ENCODE measurements at regions not wholly inside any gene's neighbourhood (a gene's known extent, or its start where the extent isn't known, plus 50 kb on each side); places are given as distances from the start of the nearest gene placed in this dataset.

DNA sequence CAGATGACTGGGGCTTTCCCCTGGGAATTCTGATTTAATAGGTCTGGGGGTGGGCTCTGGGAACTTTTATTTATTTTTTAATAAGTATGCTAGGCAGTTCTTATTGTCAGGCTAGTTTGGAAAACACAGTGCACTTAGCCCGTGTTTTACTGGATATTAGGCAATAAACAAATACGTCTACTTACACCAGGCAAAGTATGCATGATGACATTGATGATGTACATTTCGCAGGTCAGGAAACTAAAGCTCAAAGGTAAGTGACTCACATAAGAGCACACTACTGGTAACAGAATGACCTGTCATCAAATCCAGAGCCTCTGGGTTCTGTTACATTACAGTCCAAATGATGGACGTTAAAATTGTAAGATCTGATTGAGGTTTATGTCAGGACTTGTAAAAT lies 144.4 kb upstream of the EXOC2 start:
- no peak for DNase-seq (ENCODE audit: low spot score)
- Histone ChIP-seq H3K9ac (no peak overlapping the region), H3K27me3 (no peaks in the 10 kb centered on the region), H3K4me2 (no peak overlapping the region), H3K9me3 (ENCODE audit: low read depth) (no peaks in the 10 kb centered on the region), H2AFZ (replicated peaks) (no peak overlapping the region), H4K20me1 (ENCODE audit: low read depth) (no peaks in the 10 kb centered on the region), H3K4me3 (no peak overlapping the region), H3K27ac (no peak overlapping the region), H3K79me2 (ENCODE audit: low read depth) (no peaks in the 10 kb centered on the region), H3K36me3 (peaks cover 10% of the 10 kb centered on the region), H3F3A (ENCODE audit: low read depth) (no peaks in the 10 kb centered on the region), H3K4me1 (no peaks in the 10 kb centered on the region)
- TF ChIP-seq, protein P1, sequence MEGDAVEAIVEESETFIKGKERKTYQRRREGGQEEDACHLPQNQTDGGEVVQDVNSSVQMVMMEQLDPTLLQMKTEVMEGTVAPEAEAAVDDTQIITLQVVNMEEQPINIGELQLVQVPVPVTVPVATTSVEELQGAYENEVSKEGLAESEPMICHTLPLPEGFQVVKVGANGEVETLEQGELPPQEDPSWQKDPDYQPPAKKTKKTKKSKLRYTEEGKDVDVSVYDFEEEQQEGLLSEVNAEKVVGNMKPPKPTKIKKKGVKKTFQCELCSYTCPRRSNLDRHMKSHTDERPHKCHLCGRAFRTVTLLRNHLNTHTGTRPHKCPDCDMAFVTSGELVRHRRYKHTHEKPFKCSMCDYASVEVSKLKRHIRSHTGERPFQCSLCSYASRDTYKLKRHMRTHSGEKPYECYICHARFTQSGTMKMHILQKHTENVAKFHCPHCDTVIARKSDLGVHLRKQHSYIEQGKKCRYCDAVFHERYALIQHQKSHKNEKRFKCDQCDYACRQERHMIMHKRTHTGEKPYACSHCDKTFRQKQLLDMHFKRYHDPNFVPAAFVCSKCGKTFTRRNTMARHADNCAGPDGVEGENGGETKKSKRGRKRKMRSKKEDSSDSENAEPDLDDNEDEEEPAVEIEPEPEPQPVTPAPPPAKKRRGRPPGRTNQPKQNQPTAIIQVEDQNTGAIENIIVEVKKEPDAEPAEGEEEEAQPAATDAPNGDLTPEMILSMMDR (IDR thresholded peaks at IDR 0.05): no peak
- no peak for TF ChIP-seq EZH2 (IDR thresholded peaks at IDR 0.05)
- TF ChIP-seq EZH2phosphoT487 (IDR thresholded peaks at IDR 0.05): no peak
- H3K27me3 Mint-ChIP-seq (ENCODE audit: insufficient read depth, low read depth): peaks cover 9% of the 10 kb centered on the region
- H3K4me1 Mint-ChIP-seq: peaks cover 29% of the 10 kb centered on the region
- peaks cover 20% of the 10 kb centered on the region for H3K9me3 Mint-ChIP-seq
- H3K36me3 Mint-ChIP-seq: no peaks in the 10 kb centered on the region
- no peak overlapping the region for H3K4me3 Mint-ChIP-seq
- no peak overlapping the region for H3K27ac Mint-ChIP-seq

DNA sequence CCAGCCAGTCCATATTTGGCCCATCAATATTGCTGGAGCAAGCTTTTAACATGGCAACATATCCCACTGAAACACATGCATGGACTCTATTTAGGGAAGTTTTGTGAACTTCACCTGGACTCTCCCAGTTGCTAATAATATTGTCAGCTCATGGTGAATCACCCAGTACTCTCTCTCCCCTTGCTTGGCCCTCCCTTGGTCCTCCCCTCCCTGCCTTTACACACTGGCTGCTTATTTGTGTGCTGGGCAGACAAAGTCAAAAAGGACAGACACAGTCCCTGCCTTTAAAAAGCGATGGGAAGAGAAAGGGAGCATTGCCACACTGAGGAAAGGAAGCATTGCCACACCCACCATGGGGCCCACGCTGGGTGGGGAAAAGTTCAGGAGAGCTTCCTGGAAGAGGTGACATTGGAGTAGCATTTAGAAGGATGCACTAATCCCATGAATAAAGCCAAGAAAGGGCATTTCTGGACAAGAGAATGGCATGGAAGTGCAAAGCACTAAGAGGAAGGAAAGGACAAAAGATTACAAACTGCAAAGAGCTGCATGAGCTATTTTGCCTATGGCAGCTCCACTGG lies 143.4 kb upstream of the EXOC2 start:
- H3K27ac Mint-ChIP-seq: no peak overlapping the region
- no peak overlapping the region for H3K4me2 ChIP-seq

DNA sequence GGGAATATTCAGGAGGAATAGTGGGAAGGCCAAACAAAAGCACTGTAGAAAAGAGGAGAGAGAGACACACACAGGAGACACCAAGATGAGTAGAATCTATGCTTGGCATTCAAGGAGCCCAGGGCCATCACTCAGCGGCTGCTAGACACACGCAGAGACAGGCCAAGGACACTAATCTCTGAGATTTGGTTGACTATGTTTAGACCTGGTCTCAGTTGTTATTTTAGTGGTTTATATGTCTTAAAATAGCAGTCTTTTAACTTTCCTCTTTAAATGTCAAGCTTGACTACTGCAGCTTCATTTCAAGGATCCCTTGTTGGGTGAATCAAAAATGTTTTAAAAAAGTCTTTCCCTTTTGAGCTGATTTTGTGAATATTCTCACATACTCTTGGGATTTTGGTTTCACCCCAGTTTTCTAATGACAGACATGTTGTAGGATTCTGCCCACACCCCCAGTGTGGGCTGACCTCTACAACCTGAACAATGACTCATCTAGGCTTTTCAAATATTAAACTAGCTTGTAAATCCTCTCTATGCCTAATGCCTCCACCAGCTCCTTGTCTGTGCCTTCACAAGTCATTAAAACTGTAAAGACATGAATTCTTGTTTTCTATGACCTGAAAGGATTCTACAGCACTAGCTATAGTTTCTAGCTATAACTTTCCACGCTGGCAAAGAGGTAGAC lies 142.7 kb upstream of the EXOC2 start:
- Mint-ChIP-seq H3K9me3 (peaks cover 25% of the 10 kb centered on the region), H3K4me1 (peaks cover 24% of the 10 kb centered on the region), H3K4me3 (no peak overlapping the region), H3K27ac (peak overlapping the region; percentile 50), H3K27me3 (ENCODE audit: insufficient read depth, low read depth) (peaks cover 9% of the 10 kb centered on the region), H3K36me3 (no peaks in the 10 kb centered on the region)
- DNase-seq (ENCODE audit: low spot score): no peak
- H3K9ac ChIP-seq: no peak overlapping the region
- no peak for TF ChIP-seq EZH2phosphoT487 (IDR thresholded peaks at IDR 0.05)
- TF ChIP-seq, protein P1 (IDR thresholded peaks at IDR 0.05): no peak
- TF ChIP-seq EZH2 (IDR thresholded peaks at IDR 0.05): no peak
- no peak overlapping the region for H3K4me2 ChIP-seq
- no peaks in the 10 kb centered on the region for H3K4me1 ChIP-seq
- H3K79me2 ChIP-seq (ENCODE audit: low read depth): no peaks in the 10 kb centered on the region
- no peak overlapping the region for H3K27ac ChIP-seq
- no peaks in the 10 kb centered on the region for H4K20me1 ChIP-seq (ENCODE audit: low read depth)
- H3K4me3 ChIP-seq: no peak overlapping the region
- H3K9me3 ChIP-seq (ENCODE audit: low read depth): no peaks in the 10 kb centered on the region
- peaks cover 10% of the 10 kb centered on the region for H3K36me3 ChIP-seq
- no peaks in the 10 kb centered on the region for H3F3A ChIP-seq (ENCODE audit: low read depth)
- no peaks in the 10 kb centered on the region for H3K27me3 ChIP-seq
- H2AFZ ChIP-seq (replicated peaks): no peak overlapping the region

More for the DNA sequence above, 143.4 kb upstream of the EXOC2 start:
- Mint-ChIP-seq H3K4me3 (no peak overlapping the region), H3K4me1 (peaks cover 24% of the 10 kb centered on the region), H3K36me3 (no peaks in the 10 kb centered on the region), H3K27me3 (ENCODE audit: insufficient read depth, low read depth) (peaks cover 9% of the 10 kb centered on the region), H3K9me3 (peaks cover 25% of the 10 kb centered on the region)
- H4K20me1 ChIP-seq (ENCODE audit: low read depth): no peaks in the 10 kb centered on the region
- no peak overlapping the region for H3K27ac ChIP-seq
- peaks cover 10% of the 10 kb centered on the region for H3K36me3 ChIP-seq
- no peak for DNase-seq (ENCODE audit: low spot score)
- H2AFZ ChIP-seq (replicated peaks): no peak overlapping the region
- TF ChIP-seq, protein P1 (IDR thresholded peaks at IDR 0.05): no peak
- TF ChIP-seq EZH2 (IDR thresholded peaks at IDR 0.05) (no peak), EZH2phosphoT487 (IDR thresholded peaks at IDR 0.05) (no peak)
- H3K9me3 ChIP-seq (ENCODE audit: low read depth): no peaks in the 10 kb centered on the region
- H3K27me3 ChIP-seq: no peaks in the 10 kb centered on the region
- no peak overlapping the region for H3K9ac ChIP-seq
- H3K4me1 ChIP-seq: no peaks in the 10 kb centered on the region
- H3K79me2 ChIP-seq (ENCODE audit: low read depth): no peaks in the 10 kb centered on the region
- no peak overlapping the region for H3K4me3 ChIP-seq
- no peaks in the 10 kb centered on the region for H3F3A ChIP-seq (ENCODE audit: low read depth)
